ENCODE measurements at regions not wholly inside any gene's neighbourhood (a gene's known extent, or its start where the extent isn't known, plus 50 kb on each side); places are given as distances from the start of the nearest gene placed in this dataset.

- Mint-ChIP-seq H3K4me3 (no peak overlapping the region), H3K27me3 (ENCODE audit: low read depth) (no peaks in the 10 kb centered on the region), H3K4me1 (no peaks in the 10 kb centered on the region), H3K9me3 (no peaks in the 10 kb centered on the region), H3K27ac (ENCODE audit: unreplicated experiment) (no peak overlapping the region), H3K36me3 (ENCODE audit: low read depth) (no peaks in the 10 kb centered on the region)
- no peak for DNase-seq (ENCODE audit: low read depth, low spot score)
- TF ChIP-seq CTCF (conservative IDR thresholded peaks at IDR 0.05), result no peak
These were observed 83.9 kb upstream of the YWHAQ start for GRCh38 chr2:9714630-9715214.

- no peaks in the 10 kb centered on the region for H3K27me3 Mint-ChIP-seq (ENCODE audit: low read depth)
- DNase-seq (ENCODE audit: low read depth, low spot score), result no peak
- no peaks in the 10 kb centered on the region for H3K4me1 Mint-ChIP-seq
- no peak overlapping the region for H3K27ac Mint-ChIP-seq (ENCODE audit: unreplicated experiment)
- no peaks in the 10 kb centered on the region for H3K36me3 Mint-ChIP-seq (ENCODE audit: low read depth)
- TF ChIP-seq CTCF (conservative IDR thresholded peaks at IDR 0.05), result no peak
- no peaks in the 10 kb centered on the region for H3K9me3 Mint-ChIP-seq
- H3K4me3 Mint-ChIP-seq, result no peak overlapping the region
These were observed 84.4 kb upstream of the YWHAQ start for GRCh38 chr2:9715238-9715637.

- H3K27ac Mint-ChIP-seq (ENCODE audit: unreplicated experiment), result no peak overlapping the region
- no peaks in the 10 kb centered on the region for H3K4me1 Mint-ChIP-seq
- DNase-seq (ENCODE audit: low read depth, low spot score), result no peak
- H3K36me3 Mint-ChIP-seq (ENCODE audit: low read depth), result no peaks in the 10 kb centered on the region
- H3K27me3 Mint-ChIP-seq (ENCODE audit: low read depth), result no peaks in the 10 kb centered on the region
- no peaks in the 10 kb centered on the region for H3K9me3 Mint-ChIP-seq
- no peak for TF ChIP-seq CTCF (conservative IDR thresholded peaks at IDR 0.05)
- H3K4me3 Mint-ChIP-seq, result no peak overlapping the region
These were observed 87.2 kb upstream of the YWHAQ start for GRCh38 chr2:9717886-9718451.

GRCh38 chr2:9720352-9721093 lies 89.7 kb upstream of the YWHAQ start:
- peak overlapping the region; percentile 57 for H3K27ac Mint-ChIP-seq (ENCODE audit: unreplicated experiment)
- H3K9me3 Mint-ChIP-seq, result no peaks in the 10 kb centered on the region
- no peaks in the 10 kb centered on the region for H3K36me3 Mint-ChIP-seq (ENCODE audit: low read depth)

GRCh38 chr2:9721344-9721743 lies 90.5 kb upstream of the YWHAQ start:
- Mint-ChIP-seq H3K4me1 (no peaks in the 10 kb centered on the region), H3K36me3 (ENCODE audit: low read depth) (no peaks in the 10 kb centered on the region), H3K27ac (ENCODE audit: unreplicated experiment) (no peak overlapping the region), H3K4me3 (no peak overlapping the region), H3K27me3 (ENCODE audit: low read depth) (no peaks in the 10 kb centered on the region), H3K9me3 (no peaks in the 10 kb centered on the region)
- no peak for DNase-seq (ENCODE audit: low read depth, low spot score)
- no peak for TF ChIP-seq CTCF (conservative IDR thresholded peaks at IDR 0.05)

More at GRCh38 chr2:9720352-9721093, 89.7 kb upstream of the YWHAQ start:
- Mint-ChIP-seq H3K4me1 (no peaks in the 10 kb centered on the region), H3K4me3 (no peak overlapping the region), H3K27me3 (ENCODE audit: low read depth) (no peaks in the 10 kb centered on the region)
- TF ChIP-seq CTCF (conservative IDR thresholded peaks at IDR 0.05), result no peak
- no peak for DNase-seq (ENCODE audit: low read depth, low spot score)
